ENCODE measurements at regions not wholly inside any gene's neighbourhood (a gene's known extent, or its start where the extent isn't known, plus 50 kb on each side); places are given as distances from the start of the nearest gene placed in this dataset.

DNA sequence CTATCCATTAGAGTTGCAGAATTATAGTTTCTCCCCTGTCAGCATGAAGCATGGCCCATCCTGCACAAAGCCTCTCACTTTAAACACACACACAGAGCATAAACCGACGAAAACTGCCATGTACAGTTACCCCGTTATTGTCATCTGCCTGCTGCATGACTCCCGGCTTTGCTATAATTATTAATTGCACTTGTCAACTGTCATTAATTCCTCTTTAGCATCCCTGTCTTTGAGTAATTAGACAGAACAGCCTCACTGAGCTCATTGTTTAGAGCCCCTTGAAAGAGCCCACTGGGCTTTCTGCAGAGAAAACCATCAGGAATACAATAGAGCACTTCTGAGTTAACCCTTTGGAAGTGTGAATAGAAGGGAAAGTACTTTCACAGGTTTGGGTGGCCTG, 307.2 kb upstream of the SOX5 start:
- no peak overlapping the region for H3K23ac ChIP-seq (ENCODE audit: low read depth, low read length)
- H3K27ac ChIP-seq (ENCODE audit: insufficient read depth, low read length), result no peak overlapping the region
- H2BK20ac ChIP-seq (ENCODE audit: low read depth, low read length), result no peak overlapping the region
- no peak overlapping the region for H3K56ac ChIP-seq (ENCODE audit: extremely low read depth, insufficient read depth, low read length)
- TF ChIP-seq MXI1 (IDR thresholded peaks at IDR 0.05; ENCODE audit: borderline replicate concordance, low read depth, low read length), result no peak
- no peak for TF ChIP-seq CEBPB (IDR thresholded peaks at IDR 0.05; ENCODE audit: low read depth, low read length)
- no peak for TF ChIP-seq BHLHE40 (IDR thresholded peaks at IDR 0.05; ENCODE audit: low read depth, low read length)
- no peak for TF ChIP-seq FOS (IDR thresholded peaks at IDR 0.05; ENCODE audit: low read depth, low read length)
- H3K4me3 ChIP-seq (ENCODE audit: insufficient read depth, low read depth, low read length), result no peak overlapping the region
- H4K5ac ChIP-seq (ENCODE audit: low read depth, low read length), result no peak overlapping the region
- intact Hi-C loops (cut with micrococcal nuclease) (no loop called here), dilution Hi-C loops (cut with HindIII; ENCODE audit: low sequenced_read_pairs, unreplicated experiment) (no loop called here), in situ Hi-C loops (cut with MboI; ENCODE audit: low sequenced_read_pairs) (no loop called here)
- H3K4me2 ChIP-seq (ENCODE audit: low read depth, low read length), result no peak overlapping the region
- ChIA-PET CTCF (interaction anchor here (0.6 kb wide), 1 partner anchor 228 kb away, joined by 3 read pairs; no protein-coding TSS in a partner anchor), POLR2A (ENCODE audit: unreplicated experiment) (no interaction called here)
- no peak overlapping the region for H3K4ac ChIP-seq (ENCODE audit: low read depth, low read length)
- no peak overlapping the region for H3K18ac ChIP-seq (ENCODE audit: low read depth, low read length)
- H3K36me3 ChIP-seq (ENCODE audit: control insufficient read depth, insufficient read depth, low read length), result no peaks in the 10 kb centered on the region
- H3K14ac ChIP-seq (replicated peaks; ENCODE audit: low read depth, low read length), result no peak overlapping the region
- no peak overlapping the region for H2AK5ac ChIP-seq (ENCODE audit: low read depth, low read length)
- ATAC-seq (ENCODE audit: low read depth) (no peak), DNase-seq (no peak)
- no peaks in the 10 kb centered on the region for H3K9me1 ChIP-seq (ENCODE audit: insufficient read depth, low read length)
- no TSS peak for BruUV-seq (replicated peaks)
- H4K8ac ChIP-seq (ENCODE audit: low read depth in 2 of 2, low read length in 2 of 2), result no peak overlapping the region
- no peaks in the 10 kb centered on the region for H4K20me1 ChIP-seq (ENCODE audit: insufficient read depth, low read length)
- no peak overlapping the region for H2BK120ac ChIP-seq (ENCODE audit: low read depth, low read length)
- H3K9ac ChIP-seq (ENCODE audit: low read depth, low read length), result no peak overlapping the region
- no peak overlapping the region for H2AK9ac ChIP-seq (replicated peaks; ENCODE audit: low read depth, low read length, poor library complexity)
- H2AFZ ChIP-seq (replicated peaks; ENCODE audit: low read length, poor library complexity), result no peak overlapping the region
- no peaks in the 10 kb centered on the region for H3K27me3 ChIP-seq (ENCODE audit: control insufficient read depth, insufficient read depth, low read length)
- WGBS, 2 experiments (ENCODE audit: extremely low coverage in 2 of 2, insufficient read length in 1 of 2), result 76% methylated on average over 4 of the region's 4 CpGs; no CpG with 5 or more reads in 1 of the 2 experiments
- no peak overlapping the region for H4K91ac ChIP-seq (ENCODE audit: insufficient read depth, low read depth, low read length)
- no peak overlapping the region for H2BK5ac ChIP-seq (ENCODE audit: low read depth, low read length, poor library complexity, severe bottlenecking)
- H2BK15ac ChIP-seq (ENCODE audit: low read depth, low read length), result no peak overlapping the region
- no peaks in the 10 kb centered on the region for H3K9me3 ChIP-seq (ENCODE audit: control insufficient read depth, insufficient read depth, low read length)
- H3K79me1 ChIP-seq (ENCODE audit: low read depth in 1 of 2, low read length in 2 of 2), result no peaks in the 10 kb centered on the region
- H3K4me1 ChIP-seq (ENCODE audit: control insufficient read depth, insufficient read depth, low read length), result no peaks in the 10 kb centered on the region

Data from IMR-90 (cell line).